Fibroblast of pulmonary artery (primary cell): ENCODE measurements at regions not wholly inside any gene's neighbourhood (a gene's known extent, or its start where the extent isn't known, plus 50 kb on each side); places are given as distances from the start of the nearest gene placed in this dataset.

Source experiments
- DNase-seq: peaks from one replicate; pipeline ENCODE4 v3.0.0-alpha.2; 2010; ENCODE audit warnings: low read depth
- H3K4me3 ChIP-seq: replicated peaks from 2 replicates; pipeline ENCODE4 v1.5.1; 2011; ENCODE audit warnings: low read depth, mild to moderate bottlenecking, control low read depth, low read length, moderate library complexity
- TF ChIP-seq, protein P1 (sequence below): IDR thresholded peaks from 2 replicates; pipeline ENCODE4 v1.5.1; 2011; ENCODE audit warnings: mild to moderate bottlenecking, control low read depth, low read length, inconsistent platforms; ENCODE audit errors: missing control alignments

DNA sequence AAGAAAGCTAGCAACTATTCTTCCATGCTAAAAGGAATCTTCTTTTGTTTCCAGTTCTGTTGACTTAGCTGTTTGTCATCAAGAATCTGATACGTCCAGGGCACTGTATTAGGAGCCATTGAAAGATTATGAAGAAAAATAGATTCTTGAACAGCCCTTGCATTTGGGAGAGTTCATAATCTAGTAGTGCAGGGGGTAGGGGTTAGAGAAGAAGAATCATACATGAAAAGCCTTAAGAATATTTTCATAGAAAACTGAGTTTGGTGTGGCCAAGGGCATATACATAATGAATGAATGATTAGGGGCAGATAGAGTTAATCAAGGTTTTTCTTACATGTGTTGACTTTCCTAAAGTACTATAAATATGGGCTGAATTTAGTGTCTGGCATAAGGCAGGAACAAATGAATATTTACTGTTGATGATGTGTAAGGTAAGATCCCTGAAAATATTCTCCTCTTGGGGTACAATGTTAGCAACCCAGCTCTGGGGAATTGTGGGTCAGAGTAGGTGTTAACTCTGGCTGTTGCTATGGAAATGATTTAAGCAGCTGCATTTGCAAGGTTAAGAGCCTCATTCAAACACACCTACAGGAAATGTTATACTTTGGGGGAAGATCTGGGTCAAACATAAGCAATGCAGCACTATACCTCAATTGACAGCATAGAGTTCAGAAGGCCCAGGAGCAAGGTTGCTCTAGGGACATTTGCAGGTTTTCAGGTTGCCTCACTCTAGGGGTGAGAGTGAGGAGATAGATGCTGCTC is 667.3 kb upstream of the CITED2 start:
- no peak for DNase-seq
- H3K4me3 ChIP-seq = no peak overlapping the region
- TF ChIP-seq, protein P1, sequence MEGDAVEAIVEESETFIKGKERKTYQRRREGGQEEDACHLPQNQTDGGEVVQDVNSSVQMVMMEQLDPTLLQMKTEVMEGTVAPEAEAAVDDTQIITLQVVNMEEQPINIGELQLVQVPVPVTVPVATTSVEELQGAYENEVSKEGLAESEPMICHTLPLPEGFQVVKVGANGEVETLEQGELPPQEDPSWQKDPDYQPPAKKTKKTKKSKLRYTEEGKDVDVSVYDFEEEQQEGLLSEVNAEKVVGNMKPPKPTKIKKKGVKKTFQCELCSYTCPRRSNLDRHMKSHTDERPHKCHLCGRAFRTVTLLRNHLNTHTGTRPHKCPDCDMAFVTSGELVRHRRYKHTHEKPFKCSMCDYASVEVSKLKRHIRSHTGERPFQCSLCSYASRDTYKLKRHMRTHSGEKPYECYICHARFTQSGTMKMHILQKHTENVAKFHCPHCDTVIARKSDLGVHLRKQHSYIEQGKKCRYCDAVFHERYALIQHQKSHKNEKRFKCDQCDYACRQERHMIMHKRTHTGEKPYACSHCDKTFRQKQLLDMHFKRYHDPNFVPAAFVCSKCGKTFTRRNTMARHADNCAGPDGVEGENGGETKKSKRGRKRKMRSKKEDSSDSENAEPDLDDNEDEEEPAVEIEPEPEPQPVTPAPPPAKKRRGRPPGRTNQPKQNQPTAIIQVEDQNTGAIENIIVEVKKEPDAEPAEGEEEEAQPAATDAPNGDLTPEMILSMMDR = no peak

DNA sequence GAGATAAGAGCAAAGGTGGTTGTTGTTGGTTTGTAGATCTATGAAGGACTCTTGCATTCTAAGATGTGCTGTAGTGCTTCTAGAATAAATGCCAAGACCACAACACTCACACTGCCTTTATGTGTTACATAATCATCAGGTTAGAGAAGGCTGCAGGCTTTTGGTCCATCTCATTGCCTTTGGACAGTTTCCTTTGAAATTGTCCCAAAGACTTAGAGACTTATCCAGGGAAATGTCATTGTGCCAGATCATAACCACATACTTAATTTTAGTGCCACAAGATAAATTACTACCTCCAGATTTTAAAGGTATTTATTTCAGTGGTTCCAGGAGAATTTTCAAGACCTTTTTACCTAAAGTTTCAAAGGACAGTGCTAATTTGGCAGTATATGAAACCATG is 666.6 kb upstream of the CITED2 start:
- TF ChIP-seq, protein P1 = no peak
- no peak overlapping the region for H3K4me3 ChIP-seq
- DNase-seq = no peak

DNA sequence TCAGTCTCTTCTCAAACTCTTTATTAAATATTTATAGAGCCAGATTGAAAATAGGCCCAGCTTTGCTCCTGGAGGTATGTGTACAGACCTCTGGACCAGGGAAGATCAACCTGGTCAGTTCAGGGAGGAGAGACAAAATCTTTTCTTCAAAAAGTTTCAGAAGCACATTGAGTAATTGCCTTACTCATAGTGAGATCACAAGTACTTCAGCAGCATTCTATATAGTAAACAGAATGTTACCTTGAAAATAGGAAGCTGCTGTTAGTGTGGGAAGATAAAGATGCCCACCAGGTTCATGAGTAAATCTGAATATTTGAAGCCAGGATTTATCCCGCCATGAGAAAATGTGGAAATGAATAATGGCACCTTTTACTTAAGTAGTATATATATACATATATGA is 665.9 kb upstream of the CITED2 start:
- H3K4me3 ChIP-seq = no peak overlapping the region
- TF ChIP-seq, protein P1 = no peak
- DNase-seq = peak; percentile 53

DNA sequence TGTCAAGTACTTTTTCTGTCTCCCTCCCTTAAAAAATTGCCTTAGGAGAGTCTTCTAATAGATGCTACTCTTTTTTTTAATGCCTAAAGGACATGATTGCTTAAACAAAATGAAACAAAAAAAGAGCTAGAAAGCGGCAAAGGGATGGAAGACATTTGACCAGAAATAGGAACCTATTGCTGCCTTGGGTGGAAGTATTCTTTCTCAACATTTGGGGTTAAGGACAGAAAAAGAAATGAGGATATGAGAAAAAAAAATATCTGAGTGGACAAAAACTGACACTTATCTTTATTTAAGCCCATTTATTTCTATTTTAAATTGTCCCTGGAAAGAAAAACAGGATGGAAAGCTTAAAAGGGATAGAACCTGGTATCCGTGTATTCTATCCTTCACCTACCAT is 664.9 kb upstream of the CITED2 start:
- no peak for DNase-seq

DNA sequence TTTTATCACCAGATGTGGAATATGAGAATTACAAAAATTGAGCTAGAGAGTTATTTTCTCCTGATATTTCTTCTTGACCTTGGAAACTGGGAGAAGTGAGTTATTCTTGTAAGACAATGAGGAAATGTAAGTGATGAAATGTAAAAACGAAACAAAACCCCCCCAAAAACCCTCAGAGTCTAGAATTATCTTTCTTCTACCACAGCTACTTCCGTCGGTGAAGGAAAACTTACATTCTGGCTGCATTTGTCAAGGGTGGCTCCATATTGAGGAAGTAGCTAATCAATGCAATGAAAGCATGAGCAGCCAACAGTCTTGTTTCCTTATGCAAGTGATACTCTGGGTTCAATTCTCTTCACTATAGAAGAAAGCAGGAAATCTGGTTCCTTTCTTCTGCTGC is 661.7 kb upstream of the CITED2 start:
- DNase-seq = no peak
- TF ChIP-seq, protein P1 = no peak
- no peak overlapping the region for H3K4me3 ChIP-seq

More for the DNA sequence above, 664.9 kb upstream of the CITED2 start:
- no peak overlapping the region for H3K4me3 ChIP-seq
- TF ChIP-seq, protein P1 = no peak

DNA sequence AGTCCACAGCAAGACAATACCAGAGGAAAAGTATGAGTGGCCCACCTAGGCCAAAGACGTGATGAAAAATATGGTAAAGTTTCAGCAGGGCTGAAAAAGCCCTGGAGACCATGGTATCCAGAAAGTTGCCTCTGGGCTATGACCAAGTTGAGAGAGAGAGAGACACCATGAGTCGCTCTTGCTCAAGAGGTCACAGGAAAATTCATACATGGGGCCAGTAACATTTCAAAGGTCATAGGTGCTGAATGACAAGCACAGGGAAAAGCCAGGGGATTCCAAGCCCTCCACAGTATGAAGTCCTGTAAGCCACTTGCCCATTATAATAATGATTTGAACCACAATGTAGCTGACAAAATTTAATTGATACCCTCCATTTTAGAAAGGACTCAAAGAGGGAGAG is 657.7 kb upstream of the CITED2 start:
- no peak overlapping the region for H3K4me3 ChIP-seq
- TF ChIP-seq, protein P1 = no peak
- no peak for DNase-seq

DNA sequence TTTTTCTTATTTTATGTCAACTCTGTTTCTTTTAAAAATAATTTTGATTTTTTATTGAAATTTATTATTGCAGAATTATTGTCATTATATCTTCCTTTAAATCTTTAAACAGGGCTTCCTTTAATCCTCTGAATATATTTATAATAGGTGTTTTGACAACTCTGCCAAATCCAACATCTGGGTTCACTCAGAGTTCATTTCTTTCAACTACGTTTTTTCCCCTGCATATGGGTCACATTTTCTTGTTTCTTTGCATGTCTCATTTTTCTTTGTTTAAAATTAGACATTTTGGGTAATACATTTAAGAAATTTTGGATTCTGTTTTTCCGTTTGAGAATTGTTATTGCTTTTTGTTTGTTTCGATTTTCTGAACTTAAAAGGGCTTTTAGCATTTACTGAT is 655.1 kb upstream of the CITED2 start:
- DNase-seq = no peak
- TF ChIP-seq, protein P1 = no peak
- no peak overlapping the region for H3K4me3 ChIP-seq
